SK-N-MC (cell line): ENCODE measurements at regions not wholly inside any gene's neighbourhood (a gene's known extent, or its start where the extent isn't known, plus 50 kb on each side); places are given as distances from the start of the nearest gene placed in this dataset.

ENCODE experiments used
- EZH2 ChIP-seq: fragments of 200-600 bp; sonication (generic); IDR thresholded peaks from one replicate; pipeline ENCODE4 v1.6.1; 2017; ENCODE audit warnings: antibody characterized with exemption
- FOXP2 ChIP-seq: optimal IDR thresholded peaks from 2 replicates; pipeline ENCODE3; 2011; ENCODE audit warnings: mild to moderate bottlenecking, moderate library complexity; ENCODE audit not compliant: insufficient read depth; ENCODE audit errors: extremely low read length, control extremely low read depth
- POLR2AphosphoS5 ChIP-seq: IDR thresholded peaks from 2 replicates; pipeline ENCODE4 v1.6.1; 2012; ENCODE audit warnings: mild to moderate bottlenecking, low read depth, low read length, borderline replicate concordance

GRCh38 chr3:102124282-102124681 is 275.0 kb downstream of the NFKBIZ start:
- TF ChIP-seq EZH2 (no peak), POLR2AphosphoS5 (no peak), FOXP2 (no peak)
